HL-60 (cell line): ENCODE measurements at regions not wholly inside any gene's neighbourhood (a gene's known extent, or its start where the extent isn't known, plus 50 kb on each side); places are given as distances from the start of the nearest gene placed in this dataset.

Experiments used
- DNase-seq, 2 experiments: peaks; one replicate each; pipeline ENCODE4 v3.0.0-alpha.2; 2010 to 2020; ENCODE audit warnings: low read depth in 1 of 2, low spot score in 1 of 2
- H3K27ac ChIP-seq: fragments of 250-450 bp; sonication (Bioruptor Pico); replicated peaks from 2 replicates; pipeline ENCODE4 v1.5.1; 2020; ENCODE audit warnings: mild to moderate bottlenecking, moderate library complexity
- H3K27me3 ChIP-seq: fragments of 250-450 bp; sonication (Bioruptor Pico); 2 replicates; pipeline ENCODE4 v1.5.1; 2021; ENCODE audit warnings: mild to moderate bottlenecking, moderate library complexity; ENCODE audit not compliant: insufficient read depth, poor library complexity, severe bottlenecking
- H3K4me3 ChIP-seq: replicated peaks from 2 replicates; pipeline ENCODE4 v1.5.1; 2011; ENCODE audit warnings: mild to moderate bottlenecking, control low read depth, low read length; ENCODE audit not compliant: insufficient read depth
- GABPA ChIP-seq: IDR thresholded peaks from 2 replicates; pipeline ENCODE4 v1.6.1; 2012; ENCODE audit warnings: low read depth
- POLR2AphosphoS5 ChIP-seq: IDR thresholded peaks from 2 replicates; pipeline ENCODE4 v1.6.1; 2012; ENCODE audit warnings: low read depth
- SPI1 ChIP-seq: IDR thresholded peaks from 2 replicates; pipeline ENCODE4 v1.6.1; 2012; ENCODE audit warnings: low read depth, mild to moderate bottlenecking, borderline replicate concordance
- TF ChIP-seq, protein P1 (sequence below): IDR thresholded peaks from 2 replicates; pipeline ENCODE4 v1.6.1; 2012; ENCODE audit warnings: low read depth; ENCODE audit not compliant: insufficient replicate concordance
- TF ChIP-seq, protein P2 (sequence below): IDR thresholded peaks from one replicate; pipeline ENCODE4 v1.5.1; 2011; ENCODE audit warnings: low read length, control low read depth, inconsistent platforms; ENCODE audit not compliant: insufficient read depth

DNA sequence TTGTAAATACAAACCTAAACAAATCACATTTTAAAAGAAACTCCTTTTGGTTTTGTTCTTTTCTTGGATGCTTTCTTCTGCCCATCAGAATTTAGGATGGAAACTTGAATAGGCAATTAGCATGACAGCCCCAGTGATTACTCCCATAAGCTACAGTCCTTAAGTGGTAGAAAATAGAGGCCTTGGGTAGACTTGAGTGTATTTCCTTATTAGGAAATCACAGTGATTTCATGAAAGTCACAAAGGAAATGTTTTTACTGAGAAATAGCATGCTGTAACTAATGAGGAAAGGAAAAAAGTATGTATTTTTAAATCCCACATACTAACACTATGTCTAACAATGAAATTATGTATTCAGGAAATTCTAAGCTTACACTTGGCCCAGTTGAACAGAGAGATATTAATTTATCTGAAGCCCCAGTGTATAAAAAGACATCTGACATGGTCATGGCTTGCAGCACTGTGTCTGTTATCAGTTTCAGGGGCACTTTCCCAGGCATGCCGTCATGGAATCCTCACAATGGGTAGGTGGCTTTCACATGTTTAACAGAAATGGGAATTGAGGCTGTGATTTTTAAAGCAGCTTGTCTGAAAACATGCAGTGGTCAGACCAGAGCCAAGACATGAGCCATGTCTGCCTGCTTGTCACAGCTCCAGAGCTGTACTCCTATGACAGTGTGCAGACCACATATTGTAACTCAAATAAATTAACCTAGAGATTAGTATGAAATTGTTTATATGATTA lies 79.7 kb upstream of the TRIB2 start:
- Histone ChIP-seq H3K4me3 (no peak overlapping the region), H3K27ac (no peak overlapping the region), H3K27me3 (no peaks in the 10 kb centered on the region)
- no peak for DNase-seq
- TF ChIP-seq GABPA (no peak), POLR2AphosphoS5 (no peak), SPI1 (no peak)
- TF ChIP-seq, protein P1, sequence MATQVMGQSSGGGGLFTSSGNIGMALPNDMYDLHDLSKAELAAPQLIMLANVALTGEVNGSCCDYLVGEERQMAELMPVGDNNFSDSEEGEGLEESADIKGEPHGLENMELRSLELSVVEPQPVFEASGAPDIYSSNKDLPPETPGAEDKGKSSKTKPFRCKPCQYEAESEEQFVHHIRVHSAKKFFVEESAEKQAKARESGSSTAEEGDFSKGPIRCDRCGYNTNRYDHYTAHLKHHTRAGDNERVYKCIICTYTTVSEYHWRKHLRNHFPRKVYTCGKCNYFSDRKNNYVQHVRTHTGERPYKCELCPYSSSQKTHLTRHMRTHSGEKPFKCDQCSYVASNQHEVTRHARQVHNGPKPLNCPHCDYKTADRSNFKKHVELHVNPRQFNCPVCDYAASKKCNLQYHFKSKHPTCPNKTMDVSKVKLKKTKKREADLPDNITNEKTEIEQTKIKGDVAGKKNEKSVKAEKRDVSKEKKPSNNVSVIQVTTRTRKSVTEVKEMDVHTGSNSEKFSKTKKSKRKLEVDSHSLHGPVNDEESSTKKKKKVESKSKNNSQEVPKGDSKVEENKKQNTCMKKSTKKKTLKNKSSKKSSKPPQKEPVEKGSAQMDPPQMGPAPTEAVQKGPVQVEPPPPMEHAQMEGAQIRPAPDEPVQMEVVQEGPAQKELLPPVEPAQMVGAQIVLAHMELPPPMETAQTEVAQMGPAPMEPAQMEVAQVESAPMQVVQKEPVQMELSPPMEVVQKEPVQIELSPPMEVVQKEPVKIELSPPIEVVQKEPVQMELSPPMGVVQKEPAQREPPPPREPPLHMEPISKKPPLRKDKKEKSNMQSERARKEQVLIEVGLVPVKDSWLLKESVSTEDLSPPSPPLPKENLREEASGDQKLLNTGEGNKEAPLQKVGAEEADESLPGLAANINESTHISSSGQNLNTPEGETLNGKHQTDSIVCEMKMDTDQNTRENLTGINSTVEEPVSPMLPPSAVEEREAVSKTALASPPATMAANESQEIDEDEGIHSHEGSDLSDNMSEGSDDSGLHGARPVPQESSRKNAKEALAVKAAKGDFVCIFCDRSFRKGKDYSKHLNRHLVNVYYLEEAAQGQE = no peak
- TF ChIP-seq, protein P2, sequence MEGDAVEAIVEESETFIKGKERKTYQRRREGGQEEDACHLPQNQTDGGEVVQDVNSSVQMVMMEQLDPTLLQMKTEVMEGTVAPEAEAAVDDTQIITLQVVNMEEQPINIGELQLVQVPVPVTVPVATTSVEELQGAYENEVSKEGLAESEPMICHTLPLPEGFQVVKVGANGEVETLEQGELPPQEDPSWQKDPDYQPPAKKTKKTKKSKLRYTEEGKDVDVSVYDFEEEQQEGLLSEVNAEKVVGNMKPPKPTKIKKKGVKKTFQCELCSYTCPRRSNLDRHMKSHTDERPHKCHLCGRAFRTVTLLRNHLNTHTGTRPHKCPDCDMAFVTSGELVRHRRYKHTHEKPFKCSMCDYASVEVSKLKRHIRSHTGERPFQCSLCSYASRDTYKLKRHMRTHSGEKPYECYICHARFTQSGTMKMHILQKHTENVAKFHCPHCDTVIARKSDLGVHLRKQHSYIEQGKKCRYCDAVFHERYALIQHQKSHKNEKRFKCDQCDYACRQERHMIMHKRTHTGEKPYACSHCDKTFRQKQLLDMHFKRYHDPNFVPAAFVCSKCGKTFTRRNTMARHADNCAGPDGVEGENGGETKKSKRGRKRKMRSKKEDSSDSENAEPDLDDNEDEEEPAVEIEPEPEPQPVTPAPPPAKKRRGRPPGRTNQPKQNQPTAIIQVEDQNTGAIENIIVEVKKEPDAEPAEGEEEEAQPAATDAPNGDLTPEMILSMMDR = no peak

DNA sequence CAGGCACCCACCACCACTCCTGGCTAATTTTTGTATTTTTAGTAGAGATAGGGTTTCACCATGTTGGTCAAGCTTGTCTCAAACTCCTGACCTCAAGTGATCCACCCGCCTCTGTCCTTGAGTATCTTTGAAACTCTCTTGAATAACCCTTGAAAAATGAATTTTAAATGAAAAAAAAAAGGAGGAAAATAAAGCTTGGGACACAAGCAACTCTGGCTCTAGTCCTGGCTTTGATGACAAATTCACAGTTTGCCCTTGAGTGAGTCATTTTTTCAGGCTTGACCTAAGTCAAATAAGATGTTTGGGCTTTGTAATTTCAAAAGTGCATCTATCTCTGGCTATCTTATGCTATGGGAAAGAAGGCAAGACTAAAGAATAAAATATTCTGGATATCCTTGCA lies 79.0 kb upstream of the TRIB2 start:
- H3K27me3 ChIP-seq = no peaks in the 10 kb centered on the region
- no peak for DNase-seq
- no peak for TF ChIP-seq SPI1
- TF ChIP-seq GABPA = no peak
- TF ChIP-seq, protein P2 = no peak
- TF ChIP-seq, protein P1 = no peak
- TF ChIP-seq POLR2AphosphoS5 = no peak
- H3K4me3 ChIP-seq = no peak overlapping the region
- H3K27ac ChIP-seq = no peak overlapping the region

DNA sequence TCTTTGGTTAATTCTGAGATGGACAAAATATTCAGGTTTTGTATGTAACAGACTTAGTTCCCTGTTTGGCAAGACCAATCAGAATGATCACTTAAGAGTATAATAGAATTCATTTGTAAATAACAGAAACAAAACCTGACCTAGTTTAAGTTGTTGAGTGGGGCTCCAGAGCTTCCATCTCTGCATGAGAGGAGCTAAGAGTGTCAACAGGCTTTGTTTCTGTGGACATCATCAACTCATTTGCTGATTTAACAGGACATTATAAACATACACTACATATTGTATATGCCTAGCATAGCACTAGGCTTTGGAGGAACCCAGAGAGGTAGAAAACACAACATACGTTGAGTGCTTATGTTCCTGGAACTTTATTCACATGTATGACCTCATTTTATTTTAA lies 75.3 kb upstream of the TRIB2 start:
- no peak overlapping the region for H3K27ac ChIP-seq
- H3K4me3 ChIP-seq = no peak overlapping the region
- no peaks in the 10 kb centered on the region for H3K27me3 ChIP-seq
- no peak for DNase-seq
- TF ChIP-seq SPI1 = no peak
- TF ChIP-seq, protein P1 = no peak
- TF ChIP-seq, protein P2 = no peak
- no peak for TF ChIP-seq GABPA
- no peak for TF ChIP-seq POLR2AphosphoS5
